GM12891 (cell line): ENCODE measurements at regions not wholly inside any gene's neighbourhood (a gene's known extent, or its start where the extent isn't known, plus 50 kb on each side); places are given as distances from the start of the nearest gene placed in this dataset.

Experiments
- POLR2AphosphoS5 ChIP-seq: IDR thresholded peaks from 2 replicates; pipeline ENCODE4 v1.6.1; 2011; ENCODE audit warnings: low read depth, low read length, control low read depth
- TAF1 ChIP-seq: IDR thresholded peaks from 2 replicates; pipeline ENCODE4 v1.6.1; 2011; ENCODE audit warnings: low read depth, low read length, control low read depth

DNA sequence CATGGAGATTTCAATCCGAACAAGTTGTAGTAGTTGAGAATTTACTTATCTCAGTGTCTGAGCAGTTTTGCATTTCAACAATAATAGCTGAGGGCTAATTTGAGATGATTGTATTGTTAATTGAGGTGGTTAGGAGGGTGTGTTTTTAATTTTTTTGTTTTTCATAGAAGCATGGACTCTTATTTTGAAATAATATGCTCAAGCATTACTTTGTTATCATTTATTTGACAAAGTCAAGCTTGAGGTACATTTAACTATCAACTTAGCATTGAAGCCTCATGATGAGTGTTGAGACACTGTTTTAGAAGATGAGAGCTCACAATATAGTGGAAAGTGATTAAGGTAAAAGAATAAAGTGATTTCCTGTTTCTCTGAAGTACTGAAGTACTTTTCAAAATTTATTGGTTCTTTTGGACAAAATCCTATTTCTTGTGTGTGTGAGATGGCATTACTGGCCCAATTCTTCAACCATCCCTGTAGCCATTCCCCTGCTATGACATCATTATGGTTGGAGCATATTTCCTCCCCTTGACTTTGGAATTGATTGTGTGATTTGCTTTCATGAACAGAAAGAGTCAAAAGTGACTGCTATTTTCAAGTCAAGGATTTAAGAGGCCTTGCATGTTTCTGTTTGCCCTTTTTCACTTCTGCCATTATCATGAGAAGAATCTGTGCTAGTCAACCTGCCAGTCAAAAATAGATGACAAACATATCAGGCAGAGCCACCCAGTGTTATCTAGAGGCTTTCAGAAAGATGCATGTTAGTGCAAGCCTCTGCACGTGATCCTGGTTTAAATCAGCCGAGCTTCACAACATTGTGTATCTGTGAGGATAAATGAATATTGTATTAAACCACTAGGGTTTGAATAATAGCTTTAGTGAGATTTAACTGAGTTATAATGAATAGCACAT lies 1112.3 kb upstream of the CITED2 start:
- TF ChIP-seq POLR2AphosphoS5 (no peak), TAF1 (no peak)
